NCI-H2107 treated with DMSO at 0.1 percent for 48 hours (cell line): ENCODE measurements at regions not wholly inside any gene's neighbourhood (a gene's known extent, or its start where the extent isn't known, plus 50 kb on each side); places are given as distances from the start of the nearest gene placed in this dataset.
"Not testable (repeated sequence)": the region's sequence is repeated elsewhere in the genome, so short reads cannot be mapped to it uniquely, and the experiment has no call there.

Source experiments
- DNase-seq: peaks from one replicate; lab custom pipeline; 2025; ENCODE audit not compliant: unreplicated experiment; lab: John Stamatoyannopoulos, UW

GRCh38 chr10:28986117-28986792, 302.6 kb upstream of the LYZL1 start:
- DNase-seq, result no peak

- no peak for DNase-seq
Measured at GRCh38 chr10:28986856-28987255, 302.0 kb upstream of the LYZL1 start.

- DNase-seq, result no peak
Measured at GRCh38 chr10:28987555-28988320, 301.1 kb upstream of the LYZL1 start.

DNA sequence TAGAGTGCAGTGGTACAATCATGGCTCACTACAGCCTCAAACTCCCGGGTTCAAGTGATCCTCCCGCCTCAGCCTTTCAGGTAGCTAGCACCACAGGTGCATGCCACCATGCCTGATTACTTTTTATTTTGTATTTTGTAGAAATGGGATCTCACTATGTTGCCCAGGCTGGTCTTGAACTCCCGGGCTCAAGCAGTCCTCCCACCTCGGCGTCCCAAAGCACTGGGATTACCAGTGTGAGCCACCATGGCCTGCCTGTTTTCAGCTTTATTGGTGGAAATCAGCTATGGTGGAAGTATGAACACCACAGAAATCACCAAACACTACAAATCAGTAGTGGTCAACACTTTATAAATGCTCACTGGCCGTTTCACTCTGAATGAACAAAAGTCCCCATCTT, 299.9 kb upstream of the LYZL1 start:
- no peak for DNase-seq

GRCh38 chr10:28991333-28992270, 297.3 kb upstream of the LYZL1 start:
- no peak for DNase-seq

- no peak for DNase-seq
Measured at GRCh38 chr10:28993056-28993455, 295.8 kb upstream of the LYZL1 start.

- no peak for DNase-seq
Measured at GRCh38 chr10:28993861-28994260, 295.0 kb upstream of the LYZL1 start.

DNA sequence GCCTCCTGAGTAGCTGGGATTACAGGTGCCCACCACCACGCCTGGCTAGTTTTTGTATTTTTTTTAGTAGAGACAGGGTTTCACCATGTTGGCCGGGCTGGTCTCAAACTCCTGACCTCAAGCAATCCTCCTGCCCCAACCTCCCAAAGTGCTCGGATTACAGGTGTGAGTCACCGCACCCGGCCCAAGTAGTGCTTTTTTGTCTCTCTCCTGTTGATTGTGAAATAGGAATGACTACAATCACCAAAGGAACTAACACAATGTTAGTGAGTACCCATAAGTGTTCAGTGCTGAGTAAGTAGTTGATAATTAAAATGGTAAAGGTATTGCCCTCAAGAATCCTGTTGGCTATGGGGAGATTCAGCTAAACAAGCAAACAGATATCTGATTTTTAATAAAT, 294.1 kb upstream of the LYZL1 start:
- not testable (repeated sequence) for DNase-seq

GRCh38 chr10:28995497-28995896, 293.4 kb upstream of the LYZL1 start:
- no peak for DNase-seq

GRCh38 chr10:28996345-28996744, 292.5 kb upstream of the LYZL1 start:
- no peak for DNase-seq

- no peak for DNase-seq
Measured at GRCh38 chr10:28996947-28997551, 291.8 kb upstream of the LYZL1 start.

GRCh38 chr10:28997734-28998133, 291.1 kb upstream of the LYZL1 start:
- DNase-seq, result no peak

DNA sequence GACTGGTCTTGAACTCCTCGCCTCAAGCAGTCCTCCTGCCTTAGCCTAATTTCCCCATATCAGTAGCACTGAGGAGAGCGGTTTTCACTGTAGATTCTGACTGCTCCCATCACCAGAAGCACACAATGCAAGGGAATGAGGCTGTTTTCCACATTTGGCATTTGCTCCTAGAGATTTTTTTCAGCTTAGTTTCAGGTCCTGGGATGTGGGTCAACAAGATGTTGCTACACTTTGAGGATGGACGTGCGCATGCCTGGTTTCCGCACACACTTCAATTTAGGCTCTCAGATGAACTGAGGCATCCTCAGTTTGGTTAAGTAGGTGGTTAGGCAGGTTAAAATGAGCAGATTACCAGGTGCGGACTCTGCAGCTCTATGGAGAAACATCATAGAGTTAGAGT, 287.1 kb upstream of the LYZL1 start:
- no peak for DNase-seq

DNA sequence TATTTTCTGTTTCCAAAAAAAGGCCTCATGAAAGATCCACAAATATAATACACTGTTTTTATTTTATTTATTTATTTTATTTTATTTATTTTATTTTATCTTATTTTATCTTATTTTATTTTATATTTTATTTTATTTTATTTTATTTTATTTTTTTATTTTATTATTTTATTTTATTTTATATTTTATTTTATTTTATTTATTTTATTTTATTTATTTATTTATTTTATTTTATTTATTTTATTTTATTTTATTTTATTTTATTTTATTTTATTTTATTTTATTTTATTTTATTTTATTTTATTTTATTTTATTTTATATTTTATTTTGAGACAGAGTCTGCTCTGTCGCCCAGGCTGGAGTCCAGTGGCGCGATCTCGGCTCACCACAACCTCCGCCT, 285.9 kb upstream of the LYZL1 start:
- DNase-seq, result not testable (repeated sequence)

GRCh38 chr10:29005988-29006387, 282.9 kb upstream of the LYZL1 start:
- DNase-seq, result no peak

DNA sequence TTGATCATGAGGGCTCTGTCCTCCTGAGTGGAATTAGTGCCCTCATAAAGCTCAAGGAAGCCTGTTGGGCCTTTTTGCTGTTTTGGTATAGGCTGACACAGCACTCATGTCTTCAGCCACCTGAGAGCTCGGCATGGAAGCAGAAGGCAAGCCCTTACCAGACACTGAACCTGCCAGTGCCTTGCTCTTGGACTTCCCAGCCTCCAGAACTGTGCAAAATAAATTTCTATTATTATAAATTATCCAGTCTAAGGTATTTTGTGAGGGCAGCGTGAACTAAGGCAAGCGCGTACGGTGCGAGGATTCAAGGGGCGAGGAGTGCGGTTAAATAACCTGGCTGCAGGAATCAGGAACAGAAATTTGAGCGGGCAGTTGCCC, 281.5 kb upstream of the LYZL1 start:
- no peak for DNase-seq

GRCh38 chr10:29007748-29008610, 280.9 kb upstream of the LYZL1 start:
- no peak for DNase-seq

GRCh38 chr10:29009464-29009863, 279.4 kb upstream of the LYZL1 start:
- no peak for DNase-seq

DNA sequence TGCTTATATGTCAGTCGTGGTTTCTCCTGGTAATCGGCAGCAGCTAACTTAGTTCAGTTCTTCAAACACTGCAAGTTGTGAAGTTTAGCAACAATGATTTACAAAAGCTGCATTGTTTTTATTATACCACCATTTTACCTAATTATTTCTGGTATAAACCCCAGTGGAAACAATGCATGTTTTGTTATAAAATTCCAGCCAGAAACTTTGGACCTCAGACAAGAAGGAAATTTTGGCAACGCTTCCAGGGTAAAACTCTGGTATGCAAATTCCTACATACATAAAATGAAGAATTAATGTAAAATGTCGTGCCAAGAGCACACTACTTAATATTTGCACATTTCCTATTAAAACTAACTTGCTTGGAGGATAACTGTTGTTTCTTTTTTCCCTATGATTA, 277.4 kb upstream of the LYZL1 start:
- DNase-seq, result no peak

- no peak for DNase-seq
Measured at GRCh38 chr10:29012926-29013554, 275.8 kb upstream of the LYZL1 start.
